HepG2 (cell line): ENCODE measurements at regions not wholly inside any gene's neighbourhood (a gene's known extent, or its start where the extent isn't known, plus 50 kb on each side); places are given as distances from the start of the nearest gene placed in this dataset.
"Not testable (repeated sequence)": the region's sequence is repeated elsewhere in the genome, so short reads cannot be mapped to it uniquely, and the experiment has no call there.

Experiments
- CCAR2 ChIP-seq: fragments of 200-400 bp; formaldehyde crosslinking; optimal IDR thresholded peaks from 2 replicates; pipeline ENCODE3; 2018; ENCODE audit warnings: low read depth, mild to moderate bottlenecking, low read length, moderate library complexity
- CEBPZ ChIP-seq: IDR thresholded peaks from 2 replicates; pipeline ENCODE4 v1.6.1; 2012; ENCODE audit warnings: low read length, improper control_type of control experiment
- CTCF ChIP-seq: sonication (generic); formaldehyde crosslinking; IDR thresholded peaks from 2 replicates; pipeline ENCODE4 v1.5.0; 2020; ENCODE audit warnings: mild to moderate bottlenecking, missing genetic modification reagents, moderate library complexity
- DMAP1 ChIP-seq: IDR thresholded peaks from 2 replicates; pipeline ENCODE4 v1.6.1; 2016
- ETV6 ChIP-seq: sonication (generic); formaldehyde crosslinking; conservative IDR thresholded peaks from 2 replicates; pipeline ENCODE4 v1.4.0; 2020; ENCODE audit warnings: missing genetic modification reagents
- MYC ChIP-seq: sonication (generic); formaldehyde crosslinking; IDR thresholded peaks from 2 replicates; pipeline ENCODE4 v1.9.0; 2021; ENCODE audit warnings: missing genetic modification reagents, borderline replicate concordance
- PHF21A ChIP-seq: sonication (generic); formaldehyde crosslinking; IDR thresholded peaks from 2 replicates; pipeline ENCODE4 v1.5.0; 2020; ENCODE audit warnings: mild to moderate bottlenecking, missing genetic modification reagents
- POLR2A ChIP-seq, 2 experiments: IDR thresholded peaks; 2 replicates each; pipeline ENCODE4 v1.6.1; 2011; ENCODE audit warnings: low read depth in 2 of 2, low read length in 2 of 2, mild to moderate bottlenecking in 1 of 2, moderate library complexity in 1 of 2; ENCODE audit not compliant: insufficient read depth in 1 of 2
- TFAP4 ChIP-seq: sonication (generic); IDR thresholded peaks from 2 replicates; pipeline ENCODE4 v1.6.1; 2016; ENCODE audit warnings: low read depth, borderline replicate concordance
- ZKSCAN8 ChIP-seq: IDR thresholded peaks from 2 replicates; pipeline ENCODE4 v1.6.1; 2016; ENCODE audit warnings: borderline replicate concordance, missing genetic modification reagents, missing compliant biosample characterization
- ZNF503 ChIP-seq: sonication (generic); formaldehyde crosslinking; IDR thresholded peaks from 2 replicates; pipeline ENCODE4 v1.4.0; 2020; ENCODE audit warnings: missing genetic modification reagents
- ZNF598 ChIP-seq: sonication (generic); formaldehyde crosslinking; IDR thresholded peaks from 2 replicates; pipeline ENCODE4 v1.5.1; 2020; ENCODE audit warnings: mild to moderate bottlenecking, missing genetic modification reagents, borderline replicate concordance
- TF ChIP-seq, protein P1 (sequence below): IDR thresholded peaks from 2 replicates; pipeline ENCODE4 v1.6.1; 2012; ENCODE audit warnings: inconsistent platforms

- TF ChIP-seq CTCF (CRISPR knock-in tag); ETV6 (CRISPR knock-in tag); ZKSCAN8 (CRISPR knock-in tag); ZNF503 (CRISPR knock-in tag); POLR2A (IDR thresholded peaks at IDR 0.05; ENCODE audit: insufficient read depth in 1 of 2, low read depth in 2 of 2, low read length in 2 of 2); CCAR2; MYC (CRISPR knock-in tag); TFAP4; ZNF598 (CRISPR knock-in tag); DMAP1 (CRISPR knock-in tag); CEBPZ; PHF21A (CRISPR knock-in tag): not testable (repeated sequence)
- TF ChIP-seq, protein P1, sequence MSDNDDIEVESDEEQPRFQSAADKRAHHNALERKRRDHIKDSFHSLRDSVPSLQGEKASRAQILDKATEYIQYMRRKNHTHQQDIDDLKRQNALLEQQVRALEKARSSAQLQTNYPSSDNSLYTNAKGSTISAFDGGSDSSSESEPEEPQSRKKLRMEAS: not testable (repeated sequence)
Observed at GRCh38 chr2:63746548-63746947, 95.1 kb upstream of the UGP2 start.
